Vagina (tissue), 2 donors: ENCODE measurements at regions not wholly inside any gene's neighbourhood (a gene's known extent, or its start where the extent isn't known, plus 50 kb on each side); places are given as distances from the start of the nearest gene placed in this dataset.

ENCODE experiments used
- POLR2A ChIP-seq, 2 donors: fragments of 450-650 bp; IDR thresholded peaks; one replicate each; pipeline ENCODE4 v1.6.1; 2017; ENCODE audit warnings: antibody characterized with exemption in 2 of 2, mild to moderate bottlenecking in 2 of 2, moderate library complexity in 2 of 2
- POLR2AphosphoS5 ChIP-seq, 2 donors: sonication (generic); formaldehyde crosslinking; IDR thresholded peaks; one replicate each; pipeline ENCODE4 v1.9.0; 2017; ENCODE audit warnings: antibody characterized with exemption in 2 of 2, mild to moderate bottlenecking in 2 of 2, low read depth in 1 of 2; ENCODE audit not compliant: insufficient read depth in 1 of 2

DNA sequence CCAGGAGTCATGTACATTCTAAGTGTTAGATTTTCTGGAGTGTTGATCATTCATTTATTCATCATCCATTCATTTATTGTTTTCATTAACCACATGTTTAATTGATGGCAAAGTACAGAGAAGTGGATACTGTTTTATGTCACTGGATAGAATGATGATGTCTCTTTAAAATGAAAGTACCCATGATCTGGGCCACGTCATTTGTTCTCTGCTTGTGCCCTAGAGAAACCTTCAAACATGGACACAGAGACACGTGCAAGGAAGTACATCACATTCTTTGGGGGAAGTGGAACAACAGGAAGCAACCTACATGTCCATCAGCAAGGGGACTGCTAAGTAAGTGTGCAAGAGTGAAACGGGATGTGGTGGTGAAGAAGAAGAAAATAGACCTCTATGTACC lies 75.8 kb upstream of the TSHZ2 start:
- TF ChIP-seq POLR2A (IDR thresholded peaks at IDR 0.05) (no peak), POLR2AphosphoS5 (IDR thresholded peaks at IDR 0.05; ENCODE audit: insufficient read depth in 1 of 2, low read depth in 1 of 2) (no peak)
